ENCODE measurements at regions not wholly inside any gene's neighbourhood (a gene's known extent, or its start where the extent isn't known, plus 50 kb on each side); places are given as distances from the start of the nearest gene placed in this dataset.

GRCh38 chr20:10793766-10794165 is 120.0 kb upstream of the JAG1 start:
- FAIRE-seq (no peak), ATAC-seq (no peak), DNase-seq (ENCODE audit: low spot score) (no peak)
- POLR2A ChIA-PET = no interaction called here
- no peak overlapping the region for H3K27ac ChIP-seq (ENCODE audit: extremely low read length, insufficient read depth, low read length)
- H3K4me2 ChIP-seq (ENCODE audit: low read depth, low read length) = no peak overlapping the region
- 54% methylated on average over 16 of the region's 16 CpGs for WGBS (ENCODE audit: low lambda C conversion rate)
- in situ Hi-C loops (cut with HindIII; ENCODE audit: extremely low pct_ligation_motif_present, low pct_unique_long_range_greater_than_20kb) = no loop called here
- H3K27me3 ChIP-seq (ENCODE audit: control insufficient read depth in 1 of 2, insufficient read depth in 2 of 2, low read length in 2 of 2) = peaks cover 8 to 33% of the 10 kb centered on the region in 2 experiments
- H4K20me1 ChIP-seq (ENCODE audit: insufficient read depth, low read length) = no peaks in the 10 kb centered on the region
- H3K4me1 ChIP-seq (ENCODE audit: insufficient read depth, low read length) = peaks cover 13% of the 10 kb centered on the region
- BruUV-seq (replicated peaks) = no TSS peak
- H3K4me3 ChIP-seq (replicated peaks in 1 of 3; ENCODE audit: insufficient read depth in 1 of 3, low read depth in 2 of 3, low read length in 3 of 3) = no peak overlapping the region
- CTCF ChIA-PET (ENCODE audit: low intra/inter-chr PET ratio, low total read pairs) = no interaction called here
- no peaks in the 10 kb centered on the region for H3K36me3 ChIP-seq (replicated peaks in 1 of 2; ENCODE audit: control insufficient read depth in 1 of 2, insufficient read depth in 2 of 2, low read length in 2 of 2)
- no peak overlapping the region for H3K9ac ChIP-seq (ENCODE audit: insufficient read depth, low read depth, low read length)
- TF ChIP-seq ZBTB46 (CRISPR knock-in tag; IDR thresholded peaks at IDR 0.05; ENCODE audit: borderline replicate concordance) (no peak), TBP (CRISPR knock-in tag; IDR thresholded peaks at IDR 0.05) (no peak), ELK4 (CRISPR knock-in tag; IDR thresholded peaks at IDR 0.05; ENCODE audit: borderline replicate concordance) (no peak), ZFP36L1 (CRISPR knock-in tag; IDR thresholded peaks at IDR 0.05) (no peak), KDM5A (IDR thresholded peaks at IDR 0.05; ENCODE audit: borderline replicate concordance, low read length) (no peak), ZNF580 (CRISPR knock-in tag; IDR thresholded peaks at IDR 0.05; ENCODE audit: borderline replicate concordance, low read depth) (no peak), AHR (CRISPR knock-in tag; IDR thresholded peaks at IDR 0.05) (no peak), CEBPB (IDR thresholded peaks at IDR 0.05; ENCODE audit: borderline replicate concordance, low read depth, low read length) (no peak), MAFK (conservative IDR thresholded peaks at IDR 0.05 in 1 of 2, IDR thresholded peaks at IDR 0.05 in 1 of 2; ENCODE audit: low read length in 2 of 2) (no peak)
- intact Hi-C loops (cut with micrococcal nuclease; ENCODE audit: unreplicated experiment) = no loop called here
- no peaks in the 10 kb centered on the region for H3K9me3 ChIP-seq (ENCODE audit: low read length)
- H3K79me2 ChIP-seq (ENCODE audit: insufficient read depth, low read length) = no peaks in the 10 kb centered on the region
- no peak overlapping the region for H2AFZ ChIP-seq (ENCODE audit: low read length)
